SK-N-SH treated with all-trans-retinoic acid at 6 μM for 48 hours (cell line): ENCODE measurements at regions not wholly inside any gene's neighbourhood (a gene's known extent, or its start where the extent isn't known, plus 50 kb on each side); places are given as distances from the start of the nearest gene placed in this dataset.

Experiments
- ATAC-seq: fragments of 200-7000 bp; cut with Tn5 transposase; 3 replicates; pipeline ENCODE4 v1.9.1; 2020; ENCODE audit warnings: mild to moderate bottlenecking, moderate library complexity
- ARNTL ChIP-seq: fragments of 450-650 bp; formaldehyde crosslinking; IDR thresholded peaks from 2 replicates; pipeline ENCODE4 v1.5.0; 2020; ENCODE audit warnings: low read depth, mild to moderate bottlenecking, moderate library complexity, borderline replicate concordance
- BACH2 ChIP-seq: fragments of 250-450 bp; sonication (Bioruptor Pico); IDR thresholded peaks from 2 replicates; pipeline ENCODE4 v1.9.0; 2021; ENCODE audit warnings: mild to moderate bottlenecking, borderline replicate concordance
- CREB5 ChIP-seq: fragments of 250-450 bp; sonication (Bioruptor Pico); IDR thresholded peaks from 2 replicates; pipeline ENCODE4 v1.5.1; 2020; ENCODE audit warnings: low read depth, mild to moderate bottlenecking, moderate library complexity
- CSDC2 ChIP-seq: fragments of 250-450 bp; sonication (Bioruptor Pico); IDR thresholded peaks from 2 replicates; pipeline ENCODE4 v1.5.0; 2020; ENCODE audit warnings: mild to moderate bottlenecking, moderate library complexity
- CSRNP3 ChIP-seq: fragments of 250-450 bp; sonication (Bioruptor Pico); IDR thresholded peaks from 2 replicates; pipeline ENCODE4 v1.5.1; 2021; ENCODE audit warnings: mild to moderate bottlenecking, moderate library complexity
- ESRRG ChIP-seq: fragments of 250-450 bp; sonication (Bioruptor Pico); IDR thresholded peaks from 2 replicates; pipeline ENCODE4 v1.6.1; 2021; ENCODE audit warnings: mild to moderate bottlenecking
- GLIS3 ChIP-seq: fragments of 250-450 bp; sonication (Bioruptor Pico); IDR thresholded peaks from 2 replicates; pipeline ENCODE4 v1.5.0; 2020; ENCODE audit warnings: mild to moderate bottlenecking, moderate library complexity
- ISL1 ChIP-seq: fragments of 250-450 bp; sonication (Bioruptor Pico); IDR thresholded peaks from 2 replicates; pipeline ENCODE4 v2.1.2; 2022; ENCODE audit warnings: mild to moderate bottlenecking, moderate library complexity
- OSR1 ChIP-seq: fragments of 250-450 bp; sonication (Bioruptor Pico); IDR thresholded peaks from 2 replicates; pipeline ENCODE4 v1.8.0; 2022; ENCODE audit warnings: moderate library complexity, mild to moderate bottlenecking, inconsistent platforms
- POU6F1 ChIP-seq: fragments of 250-450 bp; sonication (Bioruptor Pico); IDR thresholded peaks from 2 replicates; pipeline ENCODE4 v1.8.0; 2021; ENCODE audit warnings: low read depth, mild to moderate bottlenecking, moderate library complexity, borderline replicate concordance
- PPARA ChIP-seq: fragments of 250-450 bp; sonication (Bioruptor Pico); IDR thresholded peaks from 2 replicates; pipeline ENCODE4 v1.5.0; 2020; ENCODE audit warnings: mild to moderate bottlenecking, borderline replicate concordance
- RARB ChIP-seq: fragments of 250-450 bp; sonication (Bioruptor Pico); IDR thresholded peaks from 2 replicates; pipeline ENCODE4 v1.8.0; 2021; ENCODE audit warnings: mild to moderate bottlenecking, moderate library complexity
- SNAI2 ChIP-seq: fragments of 250-450 bp; sonication (Bioruptor Pico); IDR thresholded peaks from 2 replicates; pipeline ENCODE4 v1.5.0; 2020; ENCODE audit warnings: mild to moderate bottlenecking, moderate library complexity
- TCF4 ChIP-seq: fragments of 250-450 bp; sonication (Bioruptor Pico); IDR thresholded peaks from 2 replicates; pipeline ENCODE4 v1.8.0; 2021; ENCODE audit warnings: mild to moderate bottlenecking, moderate library complexity, borderline replicate concordance
- TOX ChIP-seq: fragments of 250-450 bp; sonication (Bioruptor Pico); IDR thresholded peaks from 2 replicates; pipeline ENCODE4 v1.8.0; 2021; ENCODE audit warnings: mild to moderate bottlenecking, moderate library complexity, borderline replicate concordance
- ZC3H10 ChIP-seq: fragments of 250-450 bp; sonication (Bioruptor Pico); IDR thresholded peaks from 2 replicates; pipeline ENCODE4 v1.5.1; 2021; ENCODE audit warnings: mild to moderate bottlenecking, moderate library complexity
- ZFP3 ChIP-seq: fragments of 250-450 bp; sonication (Bioruptor Pico); IDR thresholded peaks from 2 replicates; pipeline ENCODE4 v1.5.0; 2020; ENCODE audit warnings: mild to moderate bottlenecking, moderate library complexity
- ZFP30 ChIP-seq: fragments of 450-650 bp; formaldehyde crosslinking; IDR thresholded peaks from 2 replicates; pipeline ENCODE4 v1.5.0; 2022; ENCODE audit warnings: mild to moderate bottlenecking, moderate library complexity
- ZNF565 ChIP-seq: fragments of 450-650 bp; formaldehyde crosslinking; conservative IDR thresholded peaks from 2 replicates; pipeline ENCODE4 v1.5.0; 2020; ENCODE audit warnings: low read depth, mild to moderate bottlenecking, moderate library complexity
- ZNF70 ChIP-seq: fragments of 450-650 bp; formaldehyde crosslinking; IDR thresholded peaks from 2 replicates; pipeline ENCODE4 v1.5.0; 2020; ENCODE audit warnings: mild to moderate bottlenecking, moderate library complexity
- ZNF8 ChIP-seq: fragments of 450-650 bp; formaldehyde crosslinking; IDR thresholded peaks from 2 replicates; pipeline ENCODE4 v1.5.0; 2020; ENCODE audit warnings: mild to moderate bottlenecking, moderate library complexity
- TF ChIP-seq, protein P1 (sequence below): fragments of 250-450 bp; sonication (Bioruptor Pico); IDR thresholded peaks from 2 replicates; pipeline ENCODE4 v1.8.0; 2020; ENCODE audit warnings: mild to moderate bottlenecking, moderate library complexity, borderline replicate concordance
- TF ChIP-seq, protein P2 (sequence below): fragments of 250-450 bp; sonication (Bioruptor Pico); IDR thresholded peaks from 2 replicates; pipeline ENCODE4 v1.5.0; 2020; ENCODE audit warnings: mild to moderate bottlenecking, moderate library complexity

DNA sequence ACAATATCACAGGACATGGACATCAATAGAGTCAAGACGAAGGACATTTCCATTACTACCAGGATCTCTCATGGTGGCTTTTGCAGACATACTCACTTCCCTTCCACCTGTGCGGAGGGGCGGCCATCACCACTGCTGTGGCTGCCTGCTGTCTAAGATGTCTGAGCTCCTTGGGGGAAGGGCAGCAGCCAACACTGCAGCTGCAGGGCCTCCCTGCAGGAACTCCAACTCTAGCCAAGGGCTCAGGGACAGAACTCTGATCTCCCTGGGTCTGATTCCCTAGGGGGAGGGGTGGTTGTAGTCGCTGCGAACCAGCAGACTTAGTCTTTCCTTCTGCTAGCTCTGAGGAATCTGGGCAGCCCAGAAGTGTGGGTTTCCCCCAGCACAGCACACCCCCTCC is 78.9 kb upstream of the ANKRD10 start:
- no peak for TF ChIP-seq TOX (CRISPR knock-in tag)
- no peak for TF ChIP-seq CREB5 (CRISPR knock-in tag)
- TF ChIP-seq SNAI2 (CRISPR knock-in tag): no peak
- TF ChIP-seq TCF4 (CRISPR knock-in tag): no peak
- no peak for TF ChIP-seq ZFP3 (CRISPR knock-in tag)
- no peak for TF ChIP-seq ESRRG (CRISPR knock-in tag)
- no peak for TF ChIP-seq RARB
- TF ChIP-seq ARNTL (CRISPR knock-in tag): no peak
- no peak for TF ChIP-seq ZNF70 (CRISPR knock-in tag)
- TF ChIP-seq ZC3H10 (CRISPR knock-in tag): no peak
- no peak for TF ChIP-seq PPARA (CRISPR knock-in tag)
- TF ChIP-seq, protein P1, sequence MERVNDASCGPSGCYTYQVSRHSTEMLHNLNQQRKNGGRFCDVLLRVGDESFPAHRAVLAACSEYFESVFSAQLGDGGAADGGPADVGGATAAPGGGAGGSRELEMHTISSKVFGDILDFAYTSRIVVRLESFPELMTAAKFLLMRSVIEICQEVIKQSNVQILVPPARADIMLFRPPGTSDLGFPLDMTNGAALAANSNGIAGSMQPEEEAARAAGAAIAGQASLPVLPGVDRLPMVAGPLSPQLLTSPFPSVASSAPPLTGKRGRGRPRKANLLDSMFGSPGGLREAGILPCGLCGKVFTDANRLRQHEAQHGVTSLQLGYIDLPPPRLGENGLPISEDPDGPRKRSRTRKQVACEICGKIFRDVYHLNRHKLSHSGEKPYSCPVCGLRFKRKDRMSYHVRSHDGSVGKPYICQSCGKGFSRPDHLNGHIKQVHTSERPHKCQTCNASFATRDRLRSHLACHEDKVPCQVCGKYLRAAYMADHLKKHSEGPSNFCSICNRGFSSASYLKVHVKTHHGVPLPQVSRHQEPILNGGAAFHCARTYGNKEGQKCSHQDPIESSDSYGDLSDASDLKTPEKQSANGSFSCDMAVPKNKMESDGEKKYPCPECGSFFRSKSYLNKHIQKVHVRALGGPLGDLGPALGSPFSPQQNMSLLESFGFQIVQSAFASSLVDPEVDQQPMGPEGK (CRISPR knock-in tag): no peak
- TF ChIP-seq ISL1 (CRISPR knock-in tag): no peak
- no peak for TF ChIP-seq ZNF565 (CRISPR knock-in tag)
- TF ChIP-seq ZFP30: no peak
- ATAC-seq: no peak

- TF ChIP-seq CREB5 (CRISPR knock-in tag) (no peak), TOX (CRISPR knock-in tag) (no peak), GLIS3 (CRISPR knock-in tag) (no peak), OSR1 (CRISPR knock-in tag) (no peak), ZNF70 (CRISPR knock-in tag) (no peak), BACH2 (CRISPR knock-in tag) (no peak), CSDC2 (CRISPR knock-in tag) (no peak), POU6F1 (no peak), ZNF8 (no peak), PPARA (CRISPR knock-in tag) (no peak), TCF4 (CRISPR knock-in tag) (no peak), ARNTL (CRISPR knock-in tag) (no peak), SNAI2 (CRISPR knock-in tag) (no peak), ZNF565 (CRISPR knock-in tag) (no peak)
- TF ChIP-seq, protein P1 (CRISPR knock-in tag): no peak
Observed at GRCh38 chr13:110991991-110992508, 77.2 kb upstream of the ANKRD10 start.

GRCh38 chr13:110989331-110989730 is 74.5 kb upstream of the ANKRD10 start:
- ATAC-seq: no peak
- TF ChIP-seq ESRRG (CRISPR knock-in tag) (no peak), ZNF8 (no peak), OSR1 (CRISPR knock-in tag) (no peak), ZC3H10 (CRISPR knock-in tag) (no peak), CSRNP3 (CRISPR knock-in tag) (no peak), ZNF70 (CRISPR knock-in tag) (no peak), ZNF565 (CRISPR knock-in tag) (no peak), TOX (CRISPR knock-in tag) (no peak)
- TF ChIP-seq, protein P1 (CRISPR knock-in tag): no peak
- TF ChIP-seq, protein P2, sequence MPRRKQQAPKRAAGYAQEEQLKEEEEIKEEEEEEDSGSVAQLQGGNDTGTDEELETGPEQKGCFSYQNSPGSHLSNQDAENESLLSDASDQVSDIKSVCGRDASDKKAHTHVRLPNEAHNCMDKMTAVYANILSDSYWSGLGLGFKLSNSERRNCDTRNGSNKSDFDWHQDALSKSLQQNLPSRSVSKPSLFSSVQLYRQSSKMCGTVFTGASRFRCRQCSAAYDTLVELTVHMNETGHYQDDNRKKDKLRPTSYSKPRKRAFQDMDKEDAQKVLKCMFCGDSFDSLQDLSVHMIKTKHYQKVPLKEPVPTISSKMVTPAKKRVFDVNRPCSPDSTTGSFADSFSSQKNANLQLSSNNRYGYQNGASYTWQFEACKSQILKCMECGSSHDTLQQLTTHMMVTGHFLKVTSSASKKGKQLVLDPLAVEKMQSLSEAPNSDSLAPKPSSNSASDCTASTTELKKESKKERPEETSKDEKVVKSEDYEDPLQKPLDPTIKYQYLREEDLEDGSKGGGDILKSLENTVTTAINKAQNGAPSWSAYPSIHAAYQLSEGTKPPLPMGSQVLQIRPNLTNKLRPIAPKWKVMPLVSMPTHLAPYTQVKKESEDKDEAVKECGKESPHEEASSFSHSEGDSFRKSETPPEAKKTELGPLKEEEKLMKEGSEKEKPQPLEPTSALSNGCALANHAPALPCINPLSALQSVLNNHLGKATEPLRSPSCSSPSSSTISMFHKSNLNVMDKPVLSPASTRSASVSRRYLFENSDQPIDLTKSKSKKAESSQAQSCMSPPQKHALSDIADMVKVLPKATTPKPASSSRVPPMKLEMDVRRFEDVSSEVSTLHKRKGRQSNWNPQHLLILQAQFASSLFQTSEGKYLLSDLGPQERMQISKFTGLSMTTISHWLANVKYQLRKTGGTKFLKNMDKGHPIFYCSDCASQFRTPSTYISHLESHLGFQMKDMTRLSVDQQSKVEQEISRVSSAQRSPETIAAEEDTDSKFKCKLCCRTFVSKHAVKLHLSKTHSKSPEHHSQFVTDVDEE (CRISPR knock-in tag): no peak

More at GRCh38 chr13:110991991-110992508, 77.2 kb upstream of the ANKRD10 start:
- ATAC-seq: no peak
